HG02870 (cell line): ENCODE measurements at regions not wholly inside any gene's neighbourhood (a gene's known extent, or its start where the extent isn't known, plus 50 kb on each side); places are given as distances from the start of the nearest gene placed in this dataset.

Experiments
- ATAC-seq: cut with Tn5 transposase; IDR thresholded peaks from one replicate; pipeline ENCODE4 v1.9.1; 2021; ENCODE audit warnings: mild to moderate bottlenecking, moderate library complexity; ENCODE audit not compliant: unreplicated experiment

DNA sequence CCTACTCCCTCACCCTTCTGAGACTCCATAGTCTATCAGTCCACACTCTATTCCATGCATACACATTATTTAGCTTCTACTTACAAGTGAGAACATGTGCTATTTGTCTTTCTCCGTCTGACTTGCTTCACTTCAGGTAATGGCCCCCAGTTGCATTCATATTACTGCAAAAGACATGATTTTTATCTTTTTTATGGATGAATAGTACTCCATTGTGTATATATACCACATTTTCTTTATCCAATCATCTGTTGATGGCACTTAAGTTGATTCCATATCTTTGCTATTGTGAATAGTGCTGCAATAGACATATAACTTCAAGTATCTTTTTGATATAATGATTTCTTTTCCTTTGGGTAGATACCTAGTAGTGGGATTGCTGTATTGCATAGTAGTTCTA, 171.8 kb downstream of the DACT1 start:
- no peak for ATAC-seq

- no peak for ATAC-seq
Measured at GRCh38 chr14:58812050-58812910, 174.5 kb downstream of the DACT1 start.

DNA sequence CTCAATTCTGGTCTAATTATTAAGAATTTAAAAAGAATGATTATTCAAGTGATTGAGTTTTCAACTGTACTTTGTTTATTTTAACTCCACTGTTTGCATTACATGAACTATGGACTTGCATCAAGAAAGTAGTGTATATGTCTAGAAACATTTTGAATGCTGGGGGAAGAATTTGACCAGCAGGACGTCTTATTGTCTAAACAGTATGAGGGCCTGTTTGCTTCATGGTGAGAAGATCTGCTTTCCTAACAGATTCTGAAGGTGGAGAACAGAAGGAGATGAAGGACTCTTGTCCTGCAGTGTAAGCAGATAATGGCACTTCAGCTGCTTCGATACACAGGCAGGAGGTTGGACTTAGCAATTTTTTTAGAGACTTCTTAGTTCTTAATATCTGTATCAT, 176.0 kb downstream of the DACT1 start:
- ATAC-seq = no peak

DNA sequence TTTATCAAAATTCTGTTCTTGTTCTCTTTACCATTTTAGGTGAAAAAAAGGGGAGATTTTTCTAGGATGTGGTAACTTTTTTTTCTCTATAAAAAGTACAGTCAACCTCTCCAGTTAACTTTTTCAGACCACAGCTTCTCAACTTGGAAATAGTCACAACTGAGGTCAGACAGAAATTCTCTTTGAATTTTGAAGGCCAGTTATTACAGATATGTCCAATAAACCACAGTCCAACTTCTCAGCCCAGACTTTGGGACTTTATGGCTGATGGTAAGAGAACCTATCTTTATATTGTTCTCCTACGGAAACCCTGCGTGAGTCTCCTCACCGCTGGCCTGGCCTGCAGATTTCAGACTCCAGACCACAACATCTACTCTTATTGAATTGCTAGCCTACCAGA, 176.7 kb downstream of the DACT1 start:
- ATAC-seq = no peak

DNA sequence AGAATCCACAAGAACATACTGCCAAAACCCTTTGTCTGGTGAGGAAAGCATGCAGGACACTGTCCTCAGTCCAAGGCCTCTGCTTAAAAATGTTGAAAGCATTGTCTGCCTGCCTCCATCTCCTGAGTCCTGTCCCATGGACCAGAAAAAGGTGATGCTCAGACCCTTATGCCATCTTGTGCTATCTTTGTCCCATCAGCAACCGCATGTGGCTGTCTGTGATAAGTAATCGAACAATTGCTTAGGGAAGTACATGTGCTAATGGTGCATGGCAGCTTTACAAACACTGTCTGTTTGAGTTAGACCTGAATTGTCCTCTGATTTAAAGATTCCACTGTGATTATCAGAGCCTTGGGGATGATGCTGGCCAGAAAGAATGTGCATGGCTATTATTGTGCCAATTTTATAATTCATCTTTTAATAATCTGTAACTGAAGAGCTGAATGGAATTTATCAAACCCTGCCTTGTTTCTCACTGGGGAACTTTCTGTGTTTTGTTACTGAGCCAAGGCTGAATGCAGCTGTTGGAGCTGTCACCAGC, 177.5 kb downstream of the DACT1 start:
- ATAC-seq = no peak

DNA sequence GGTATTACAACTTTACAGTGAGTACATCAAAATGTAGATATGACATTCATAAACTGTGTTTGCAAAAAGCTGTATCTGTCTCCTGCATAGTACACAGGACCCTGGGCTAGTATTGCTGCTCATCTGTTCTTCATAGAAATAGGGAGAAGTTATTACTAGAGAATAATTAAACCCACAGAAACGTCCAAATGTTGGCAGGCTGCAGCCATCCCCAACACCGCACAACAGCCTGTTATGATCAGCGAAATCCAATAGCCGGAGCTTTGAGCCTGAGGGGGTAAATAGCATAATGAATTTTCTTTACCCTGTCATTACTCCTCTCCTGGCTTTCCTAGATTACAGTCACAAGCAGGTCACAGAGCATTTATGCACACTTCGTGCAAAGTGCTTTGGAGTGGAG, 178.0 kb downstream of the DACT1 start:
- no peak for ATAC-seq

DNA sequence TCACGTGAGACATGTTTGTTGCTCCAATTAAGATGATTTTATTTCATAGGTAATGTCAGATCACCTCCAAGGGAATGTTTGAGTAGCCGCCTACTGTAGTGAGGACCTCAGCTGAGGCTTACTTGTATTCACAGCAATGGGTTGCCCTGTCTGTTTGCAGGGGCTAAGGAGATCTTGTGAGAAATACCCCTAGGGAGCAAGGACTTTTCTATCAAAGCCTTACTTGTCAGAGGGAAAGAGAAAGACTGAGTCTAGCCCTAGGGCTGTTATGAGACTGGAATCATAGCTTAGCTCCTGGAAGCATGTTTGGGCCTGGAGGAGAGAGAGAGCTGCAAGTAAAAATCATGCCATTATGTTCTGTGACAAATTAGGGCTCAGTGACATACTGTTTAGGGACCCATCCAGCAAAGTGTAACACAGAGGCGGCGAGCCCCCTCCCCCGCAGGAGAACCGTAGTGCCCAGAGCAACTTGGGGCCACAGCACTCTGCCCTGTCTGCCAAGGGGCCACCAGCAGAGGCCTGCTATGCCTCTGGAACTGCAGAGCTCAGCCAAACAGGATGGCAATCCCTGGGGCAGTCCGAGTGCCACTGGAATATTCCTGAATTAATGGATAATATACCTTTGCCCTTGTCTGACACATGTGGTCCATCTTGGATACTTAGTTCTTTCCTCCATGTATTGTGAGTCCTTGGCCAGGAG, 178.8 kb downstream of the DACT1 start:
- ATAC-seq = no peak

- no peak for ATAC-seq
Measured at GRCh38 chr14:58817846-58818245, 180.1 kb downstream of the DACT1 start.

DNA sequence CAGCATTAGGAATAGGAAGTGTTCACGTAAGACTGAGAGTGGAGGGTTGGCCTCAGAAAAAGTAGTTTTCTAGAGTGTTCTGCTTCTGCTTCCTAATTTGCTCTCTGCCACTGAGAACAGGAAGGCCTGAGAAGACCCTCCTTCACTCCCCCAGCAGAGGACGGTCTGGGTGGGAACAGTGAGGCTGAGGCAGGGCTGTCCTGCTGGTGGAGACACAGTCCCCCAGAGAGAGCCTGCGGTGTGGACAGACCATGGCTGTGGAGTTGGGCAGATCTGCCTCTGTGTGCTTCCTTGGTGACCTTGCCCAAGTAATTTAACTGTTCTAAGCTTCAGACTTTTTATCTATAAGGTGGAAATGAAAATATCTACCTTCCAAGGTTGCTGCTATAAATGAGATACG, 182.3 kb downstream of the DACT1 start:
- no peak for ATAC-seq

DNA sequence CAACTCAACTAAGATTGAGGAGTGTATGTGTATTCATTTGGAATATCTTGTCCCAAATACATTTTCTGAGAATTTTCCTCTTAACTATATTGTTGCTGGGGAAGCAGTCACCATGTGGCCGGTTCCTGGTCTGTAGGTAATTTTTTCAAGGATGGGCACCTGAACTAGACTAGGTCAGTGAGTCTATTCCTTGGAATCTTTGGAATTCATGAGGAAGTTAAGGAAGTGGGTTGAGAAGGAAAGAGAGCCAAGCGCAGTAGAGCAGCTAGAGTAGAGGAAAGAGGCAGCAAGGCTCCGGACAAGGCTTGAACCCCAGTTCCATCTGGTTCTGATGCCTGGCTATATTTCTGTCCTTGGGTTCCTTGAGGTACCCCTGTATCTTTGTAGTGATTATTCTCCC, 183.7 kb downstream of the DACT1 start:
- ATAC-seq = no peak

- no peak for ATAC-seq
Measured at GRCh38 chr14:58822856-58823255, 185.1 kb downstream of the DACT1 start.

DNA sequence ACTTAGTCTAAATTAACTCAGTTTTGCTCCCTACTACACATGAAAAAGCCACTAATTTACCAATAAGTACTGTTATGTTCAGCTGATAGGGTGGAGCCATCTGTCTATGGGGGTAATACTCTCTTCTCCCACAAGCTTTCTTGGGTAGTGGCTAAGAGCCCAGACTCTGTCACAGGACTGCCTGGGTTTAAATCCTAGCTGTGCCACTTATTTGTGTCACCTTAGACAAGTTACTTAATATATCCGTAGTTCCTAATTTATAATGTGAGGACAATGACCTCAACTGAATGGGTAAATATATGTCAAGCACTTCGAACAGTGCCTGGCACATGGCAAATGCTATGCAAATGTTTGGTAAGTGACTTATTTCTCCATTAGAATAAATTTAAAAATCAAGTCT, 185.6 kb downstream of the DACT1 start:
- no peak for ATAC-seq

DNA sequence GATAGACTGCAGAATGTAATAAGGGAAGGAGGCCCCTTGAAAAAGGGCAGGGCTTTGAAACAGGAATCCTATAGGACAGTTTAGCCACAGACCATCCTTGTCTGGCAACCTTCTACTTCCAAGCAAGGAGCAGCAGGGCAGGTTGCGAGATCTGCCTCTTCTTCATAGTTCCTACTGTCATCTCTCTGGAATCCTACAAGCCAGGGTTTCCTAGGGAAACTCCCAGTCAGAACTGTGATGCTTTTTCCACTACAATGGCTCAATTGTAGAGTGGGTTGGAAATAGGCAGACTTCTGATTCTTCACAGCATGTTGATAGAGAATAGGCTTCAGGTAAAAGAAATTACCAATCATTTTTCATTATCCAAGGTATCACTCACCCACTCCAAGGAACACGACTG, 186.3 kb downstream of the DACT1 start:
- ATAC-seq = no peak

GRCh38 chr14:58824796-58825195, 187.0 kb downstream of the DACT1 start:
- ATAC-seq = no peak

- no peak for ATAC-seq
Measured at GRCh38 chr14:58825606-58826005, 187.8 kb downstream of the DACT1 start.

- no peak for ATAC-seq
Measured at GRCh38 chr14:58826845-58827686, 189.3 kb downstream of the DACT1 start.

DNA sequence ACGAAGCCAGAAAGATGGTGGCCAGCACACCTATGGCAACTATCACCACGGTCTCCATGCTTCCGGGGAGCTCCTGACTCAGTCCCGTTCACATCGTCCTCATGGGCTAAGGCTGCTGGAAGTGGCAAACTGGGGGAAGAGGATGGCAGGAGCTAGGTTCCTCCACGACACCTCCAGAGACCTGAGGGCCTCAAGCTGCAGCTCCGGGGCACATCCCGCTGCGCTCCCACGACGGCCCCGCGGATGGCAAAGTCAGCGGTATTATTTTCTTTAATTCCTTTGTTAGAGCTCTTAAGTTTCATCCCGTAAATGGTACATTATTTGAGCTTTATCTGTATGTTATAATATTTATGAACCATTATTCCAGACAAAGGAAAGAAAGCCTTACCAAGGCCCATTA, 190.5 kb downstream of the DACT1 start:
- no peak for ATAC-seq

- no peak for ATAC-seq
Measured at GRCh38 chr14:58829594-58829993, 191.8 kb downstream of the DACT1 start.

- no peak for ATAC-seq
Measured at GRCh38 chr14:58830121-58830520, 192.4 kb downstream of the DACT1 start.

- ATAC-seq = no peak
Measured at GRCh38 chr14:58832095-58832521, 194.3 kb downstream of the DACT1 start.
